Endothelial cell of umbilical vein (primary cell): ENCODE measurements at regions not wholly inside any gene's neighbourhood (a gene's known extent, or its start where the extent isn't known, plus 50 kb on each side); places are given as distances from the start of the nearest gene placed in this dataset.

ENCODE experiments used
- BruUV-seq: library from RNA; stranded (reverse); fragments of 400-500 nt; replicated peaks from 2 replicates; lab custom pipeline; 2021; lab: Mats Ljungman, UMichigan
- CTCF ChIA-PET: fragments of 300-600, 350-600 bp; sonication (Branson Sonifier 250); formaldehyde crosslinking; loops from one replicate; lab custom pipeline; 2021; ENCODE audit warnings: antibody characterized with exemption, inconsistent platforms; lab: Charles Lee
- POLR2A ChIA-PET: fragments of 300-600, 350-600 bp; sonication (Branson Sonifier 250); formaldehyde crosslinking; loops from one replicate; lab custom pipeline; 2021; ENCODE audit warnings: antibody characterized with exemption, inconsistent platforms; lab: Charles Lee
- DNase-seq: peaks from one replicate; pipeline ENCODE4 v3.0.0-alpha.2; 2011; ENCODE audit warnings: low read depth, low spot score
- FAIRE-seq: peaks from 2 replicates; lab custom pipeline; 2011; peaks lifted over from hg19 to GRCh38; lab: Jason Lieb, UNC
- H2AFZ ChIP-seq: 2 replicates; pipeline ENCODE4 v1.6.0; 2012; ENCODE audit warnings: low read depth, low read length, control low read depth, inconsistent platforms
- H3K27ac ChIP-seq: 2 replicates; pipeline ENCODE4 v1.5.1; 2011; ENCODE audit warnings: low read depth, mild to moderate bottlenecking, control low read depth, low read length, moderate library complexity; ENCODE audit not compliant: insufficient read depth
- H3K27me3 ChIP-seq, 2 experiments: 2 replicates each; pipeline versions ENCODE4 v1.6.0 to v1.6.1; 2011; ENCODE audit warnings: low read length in 2 of 2, mixed read lengths in 1 of 2; ENCODE audit not compliant: control insufficient read depth in 2 of 2, insufficient read depth in 2 of 2
- H3K36me3 ChIP-seq, 2 experiments: 2 replicates in 1 of 2; 3 replicates in 1 of 2; pipeline ENCODE4 v1.5.1; 2011; ENCODE audit warnings: low read length in 2 of 2, mild to moderate bottlenecking in 1 of 2, moderate library complexity in 1 of 2; ENCODE audit not compliant: control insufficient read depth in 2 of 2, insufficient read depth in 2 of 2; ENCODE audit errors: extremely low read depth in 1 of 2
- H3K4me1 ChIP-seq: 3 replicates; pipeline ENCODE4 v1.5.1; 2011; ENCODE audit warnings: mild to moderate bottlenecking, low read length; ENCODE audit not compliant: control insufficient read depth, insufficient read depth; ENCODE audit errors: extremely low read depth
- H3K4me2 ChIP-seq: 2 replicates; pipeline ENCODE4 v1.6.1; 2011; ENCODE audit warnings: low read length, control low read depth, mixed read lengths; ENCODE audit not compliant: insufficient read depth
- H3K4me3 ChIP-seq, 3 experiments: fragments of 200-600 bp in 1 of 3; sonication (generic), shearing (Covaris generic) in 1 of 3; replicated peaks in 1 of 3; 2 replicates each; pipeline ENCODE4 v1.5.1; 2011 to 2016; ENCODE audit warnings: control low read depth in 3 of 3, low read length in 3 of 3, mild to moderate bottlenecking in 2 of 3, inconsistent platforms in 1 of 3, low read depth in 1 of 3, moderate library complexity in 1 of 3; ENCODE audit not compliant: insufficient read depth in 1 of 3
- H3K79me2 ChIP-seq: 2 replicates; pipeline ENCODE4 v1.6.0; 2012; ENCODE audit warnings: low read length, inconsistent platforms; ENCODE audit not compliant: control insufficient read depth, insufficient read depth
- H3K9ac ChIP-seq: replicated peaks from 2 replicates; pipeline ENCODE3; 2011; ENCODE audit warnings: low read length, control low read depth; ENCODE audit not compliant: insufficient read depth; ENCODE audit errors: extremely low read depth
- H3K9me1 ChIP-seq: replicated peaks from 3 replicates; pipeline ENCODE4 v1.6.0; 2011; ENCODE audit warnings: mild to moderate bottlenecking, low read length; ENCODE audit not compliant: control insufficient read depth, insufficient read depth; ENCODE audit errors: extremely low read depth
- H3K9me3 ChIP-seq: replicated peaks from 2 replicates; pipeline ENCODE4 v1.5.1; 2012; ENCODE audit warnings: low read length, inconsistent platforms; ENCODE audit not compliant: control insufficient read depth, insufficient read depth
- H4K20me1 ChIP-seq: replicated peaks from 2 replicates; pipeline ENCODE3; 2011; ENCODE audit warnings: mild to moderate bottlenecking, low read length; ENCODE audit not compliant: control insufficient read depth, insufficient read depth; ENCODE audit errors: extremely low read depth
- EZH2 ChIP-seq: IDR thresholded peaks from 2 replicates; pipeline ENCODE4 v1.6.1; 2012; ENCODE audit warnings: borderline replicate concordance, low read depth, mild to moderate bottlenecking, moderate library complexity, low read length, inconsistent platforms; ENCODE audit not compliant: severe bottlenecking
- FOS ChIP-seq: IDR thresholded peaks from 2 replicates; pipeline ENCODE4 v1.6.1; 2011; ENCODE audit warnings: mild to moderate bottlenecking, low read length, moderate library complexity, borderline replicate concordance; ENCODE audit not compliant: insufficient read depth
- GATA2 ChIP-seq: IDR thresholded peaks from 2 replicates; pipeline ENCODE4 v1.7.0; 2011; ENCODE audit warnings: low read depth, mild to moderate bottlenecking, moderate library complexity, mixed read lengths, low read length; ENCODE audit not compliant: insufficient read length, insufficient read depth
- JUN ChIP-seq: IDR thresholded peaks from 2 replicates; pipeline ENCODE4 v1.6.1; 2011; ENCODE audit warnings: borderline replicate concordance, low read depth; ENCODE audit not compliant: insufficient read length, insufficient read depth
- MYC ChIP-seq: IDR thresholded peaks from one replicate; pipeline ENCODE4 v1.6.1; 2011; ENCODE audit warnings: mild to moderate bottlenecking, low read depth, low read length
- POLR2A ChIP-seq: IDR thresholded peaks from 2 replicates; pipeline ENCODE4 v1.6.1; 2012; ENCODE audit warnings: low read depth, mild to moderate bottlenecking, control low read depth, low read length
- POLR2AphosphoS5 ChIP-seq: IDR thresholded peaks from 2 replicates; pipeline ENCODE4 v1.6.1; 2012; ENCODE audit warnings: low read depth, mild to moderate bottlenecking, control low read depth, low read length, moderate library complexity; ENCODE audit not compliant: insufficient read depth
- dilution Hi-C: fragments of 300-500 bp; cut with MboI; formaldehyde crosslinking; loops from one replicate; pipeline ENCODE4 v1.15.0; 2019; ENCODE audit warnings: low sequenced_read_pairs; ENCODE audit not compliant: extremely low pct_ligation_motif_present
- intact Hi-C: fragments of 100-400 bp; cut with micrococcal nuclease; formaldehyde crosslinking; loops from one replicate; pipeline ENCODE4 v1.10.0; 2022
- TF ChIP-seq, protein P1 (sequence below): IDR thresholded peaks from 2 replicates; pipeline ENCODE4 v1.6.1; 2011; ENCODE audit not compliant: insufficient read depth, insufficient read length
- TF ChIP-seq, protein P2 (sequence below), 2 donors: IDR thresholded peaks; 1 replicate in 1 of 2; 2 replicates in 1 of 2; pipeline ENCODE4 v1.5.1; 2011; ENCODE audit warnings: low read length in 2 of 2, mild to moderate bottlenecking in 2 of 2, moderate library complexity in 2 of 2, control low read depth in 1 of 2, inconsistent platforms in 1 of 2, low read depth in 1 of 2; ENCODE audit not compliant: insufficient read depth in 1 of 2; ENCODE audit errors: extremely low read depth in 1 of 2

DNA sequence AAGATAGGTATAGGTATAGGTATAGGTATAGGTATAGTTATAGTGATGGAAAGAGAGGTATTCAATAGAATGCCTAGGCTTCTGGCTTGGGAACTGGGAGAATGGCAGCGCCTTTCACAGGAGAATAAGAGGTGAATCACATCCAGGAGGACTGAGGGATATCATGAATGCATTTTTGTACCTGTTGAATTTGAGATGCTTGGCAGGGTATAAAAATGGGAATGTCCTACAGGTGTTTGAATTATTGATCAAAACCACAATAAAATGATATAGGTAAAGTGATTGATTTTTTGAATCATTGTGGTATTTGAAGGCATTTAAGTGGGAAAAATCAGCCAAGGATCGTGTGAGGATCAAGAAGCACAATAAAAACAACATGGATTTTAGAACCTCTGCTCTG, 119.2 kb upstream of the ARG1 start:
- no peak for FAIRE-seq

More for the DNA sequence above, 119.2 kb upstream of the ARG1 start:
- ChIA-PET POLR2A (no interaction called here), CTCF (no interaction called here)
- Histone ChIP-seq H3K27ac (no peak overlapping the region), H3K9me1 (no peaks in the 10 kb centered on the region), H3K79me2 (no peaks in the 10 kb centered on the region), H3K4me2 (no peak overlapping the region), H3K4me1 (no peaks in the 10 kb centered on the region), H3K36me3 (no peaks in the 10 kb centered on the region), H3K9me3 (no peaks in the 10 kb centered on the region), H3K27me3 (no peaks in the 10 kb centered on the region), H3K9ac (no peak overlapping the region), H2AFZ (no peak overlapping the region), H4K20me1 (no peaks in the 10 kb centered on the region), H3K4me3 (no peak overlapping the region)
- intact Hi-C loops: no loop called here
- no TSS peak for BruUV-seq
- DNase-seq: no peak
- dilution Hi-C loops: no loop called here
- TF ChIP-seq POLR2AphosphoS5: no peak
- TF ChIP-seq MYC: no peak
- TF ChIP-seq POLR2A: no peak
- no peak for TF ChIP-seq FOS
- TF ChIP-seq JUN: no peak
- no peak for TF ChIP-seq EZH2
- TF ChIP-seq, protein P1, sequence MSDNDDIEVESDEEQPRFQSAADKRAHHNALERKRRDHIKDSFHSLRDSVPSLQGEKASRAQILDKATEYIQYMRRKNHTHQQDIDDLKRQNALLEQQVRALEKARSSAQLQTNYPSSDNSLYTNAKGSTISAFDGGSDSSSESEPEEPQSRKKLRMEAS: no peak
- TF ChIP-seq, protein P2, sequence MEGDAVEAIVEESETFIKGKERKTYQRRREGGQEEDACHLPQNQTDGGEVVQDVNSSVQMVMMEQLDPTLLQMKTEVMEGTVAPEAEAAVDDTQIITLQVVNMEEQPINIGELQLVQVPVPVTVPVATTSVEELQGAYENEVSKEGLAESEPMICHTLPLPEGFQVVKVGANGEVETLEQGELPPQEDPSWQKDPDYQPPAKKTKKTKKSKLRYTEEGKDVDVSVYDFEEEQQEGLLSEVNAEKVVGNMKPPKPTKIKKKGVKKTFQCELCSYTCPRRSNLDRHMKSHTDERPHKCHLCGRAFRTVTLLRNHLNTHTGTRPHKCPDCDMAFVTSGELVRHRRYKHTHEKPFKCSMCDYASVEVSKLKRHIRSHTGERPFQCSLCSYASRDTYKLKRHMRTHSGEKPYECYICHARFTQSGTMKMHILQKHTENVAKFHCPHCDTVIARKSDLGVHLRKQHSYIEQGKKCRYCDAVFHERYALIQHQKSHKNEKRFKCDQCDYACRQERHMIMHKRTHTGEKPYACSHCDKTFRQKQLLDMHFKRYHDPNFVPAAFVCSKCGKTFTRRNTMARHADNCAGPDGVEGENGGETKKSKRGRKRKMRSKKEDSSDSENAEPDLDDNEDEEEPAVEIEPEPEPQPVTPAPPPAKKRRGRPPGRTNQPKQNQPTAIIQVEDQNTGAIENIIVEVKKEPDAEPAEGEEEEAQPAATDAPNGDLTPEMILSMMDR (IDR thresholded peaks at IDR 0.05; ENCODE audit: extremely low read depth in 1 of 2, insufficient read depth in 1 of 2, low read depth in 1 of 2, low read length in 2 of 2): no peak
- TF ChIP-seq GATA2: no peak
